T47D (cell line): ENCODE measurements at regions not wholly inside any gene's neighbourhood (a gene's known extent, or its start where the extent isn't known, plus 50 kb on each side); places are given as distances from the start of the nearest gene placed in this dataset.
"Not testable (repeated sequence)": the region's sequence is repeated elsewhere in the genome, so short reads cannot be mapped to it uniquely, and the experiment has no call there.

ENCODE experiments used
- DNase-seq, 2 experiments: peaks; one replicate each; pipeline versions ENCODE4 v3.0.0 to v3.0.0-alpha.2; 2011 to 2012; ENCODE audit warnings: low read depth in 1 of 2, low spot score in 1 of 2
- JUND ChIP-seq: IDR thresholded peaks from 2 replicates; pipeline ENCODE4 v1.6.1; 2012; ENCODE audit warnings: low read depth
- in situ Hi-C: cut with HindIII; loops from 2 replicates; pipeline ENCODE4 v1.10.0; 2016; ENCODE audit warnings: low sequenced_read_pairs, low pct_unique_long_range_greater_than_20kb

GRCh38 chr14:103230021-103230420, 104.0 kb upstream of the EIF5 start:
- in situ Hi-C loops, result no loop called here
- TF ChIP-seq JUND, result no peak
- DNase-seq, result no peak

- DNase-seq, result no peak
- in situ Hi-C loops, result no loop called here
- TF ChIP-seq JUND, result no peak
Measured at GRCh38 chr14:103230658-103231334, 103.2 kb upstream of the EIF5 start.

- in situ Hi-C loops, result no loop called here
- no peak for TF ChIP-seq JUND
- DNase-seq, result no peak
Measured at GRCh38 chr14:103231376-103232019, 102.5 kb upstream of the EIF5 start.

- no peak for TF ChIP-seq JUND
- in situ Hi-C loops, result no loop called here
- DNase-seq, result no peak
Measured at GRCh38 chr14:103232031-103232808, 101.8 kb upstream of the EIF5 start.

- in situ Hi-C loops, result no loop called here
- TF ChIP-seq JUND, result no peak
- DNase-seq, result no peak
Measured at GRCh38 chr14:103232831-103233319, 101.2 kb upstream of the EIF5 start.

GRCh38 chr14:103233328-103233727, 100.7 kb upstream of the EIF5 start:
- no peak for DNase-seq

GRCh38 chr14:103234826-103235225, 99.2 kb upstream of the EIF5 start:
- DNase-seq, in situ Hi-C loops: not testable (repeated sequence)

More at GRCh38 chr14:103233328-103233727, 100.7 kb upstream of the EIF5 start:
- TF ChIP-seq JUND, result no peak
- in situ Hi-C loops, result no loop called here

- in situ Hi-C loops, DNase-seq: not testable (repeated sequence)
Measured at GRCh38 chr14:103235506-103235905, 98.5 kb upstream of the EIF5 start.

- TF ChIP-seq JUND, result no peak
- in situ Hi-C loops, result no loop called here
Measured at GRCh38 chr14:103239751-103240150, 94.3 kb upstream of the EIF5 start.

GRCh38 chr14:103241531-103241930, 92.5 kb upstream of the EIF5 start:
- DNase-seq, result no peak
- in situ Hi-C loops, result no loop called here

More at GRCh38 chr14:103239751-103240150, 94.3 kb upstream of the EIF5 start:
- no peak for DNase-seq

GRCh38 chr14:103243764-103244737, 90.0 kb upstream of the EIF5 start:
- no peak for TF ChIP-seq JUND
- DNase-seq, result peak in 1 of 2 experiments; percentile 48
- in situ Hi-C loops, result no loop called here

More at GRCh38 chr14:103241531-103241930, 92.5 kb upstream of the EIF5 start:
- no peak for TF ChIP-seq JUND

GRCh38 chr14:103245624-103246031, 88.4 kb upstream of the EIF5 start:
- DNase-seq, in situ Hi-C loops: not testable (repeated sequence)
